ENCODE measurements at regions not wholly inside any gene's neighbourhood (a gene's known extent, or its start where the extent isn't known, plus 50 kb on each side); places are given as distances from the start of the nearest gene placed in this dataset.

DNA sequence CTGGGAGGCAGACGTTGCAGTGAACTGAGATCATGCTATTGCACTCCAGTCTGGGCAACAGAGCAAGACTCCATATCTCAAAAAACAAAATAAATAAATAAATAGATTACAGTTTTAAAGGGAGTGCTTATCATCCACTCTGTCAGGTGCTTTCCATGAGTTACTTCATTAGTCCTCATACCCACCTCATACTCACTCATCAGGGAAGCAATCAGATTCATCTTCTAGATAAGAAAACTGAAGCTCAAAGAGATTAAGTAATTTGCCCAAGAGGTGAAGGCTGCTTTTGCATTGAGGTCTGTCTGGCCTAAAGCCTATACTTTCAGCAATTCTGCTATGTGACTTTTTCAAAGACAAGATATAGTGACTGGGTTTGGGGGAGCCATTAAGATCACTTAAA lies 101.0 kb downstream of the RASSF10 start (continued):
- no peak for TF ChIP-seq ESRRA (CRISPR knock-in tag; IDR thresholded peaks at IDR 0.05; ENCODE audit: borderline replicate concordance)
- no peak for TF ChIP-seq ZNF396 (CRISPR knock-in tag; IDR thresholded peaks at IDR 0.05; ENCODE audit: borderline replicate concordance)
- no peak for TF ChIP-seq USF1 (CRISPR knock-in tag; IDR thresholded peaks at IDR 0.05)
- TF ChIP-seq FOXP1 (CRISPR knock-in tag; IDR thresholded peaks at IDR 0.05; ENCODE audit: borderline replicate concordance): no peak
- TF ChIP-seq TEAD1 (CRISPR knock-in tag; IDR thresholded peaks at IDR 0.05): no peak
- TF ChIP-seq IRF1 (CRISPR knock-in tag; IDR thresholded peaks at IDR 0.05): no peak
- TF ChIP-seq TCF7 (CRISPR knock-in tag; IDR thresholded peaks at IDR 0.05; ENCODE audit: low read depth): no peak

DNA sequence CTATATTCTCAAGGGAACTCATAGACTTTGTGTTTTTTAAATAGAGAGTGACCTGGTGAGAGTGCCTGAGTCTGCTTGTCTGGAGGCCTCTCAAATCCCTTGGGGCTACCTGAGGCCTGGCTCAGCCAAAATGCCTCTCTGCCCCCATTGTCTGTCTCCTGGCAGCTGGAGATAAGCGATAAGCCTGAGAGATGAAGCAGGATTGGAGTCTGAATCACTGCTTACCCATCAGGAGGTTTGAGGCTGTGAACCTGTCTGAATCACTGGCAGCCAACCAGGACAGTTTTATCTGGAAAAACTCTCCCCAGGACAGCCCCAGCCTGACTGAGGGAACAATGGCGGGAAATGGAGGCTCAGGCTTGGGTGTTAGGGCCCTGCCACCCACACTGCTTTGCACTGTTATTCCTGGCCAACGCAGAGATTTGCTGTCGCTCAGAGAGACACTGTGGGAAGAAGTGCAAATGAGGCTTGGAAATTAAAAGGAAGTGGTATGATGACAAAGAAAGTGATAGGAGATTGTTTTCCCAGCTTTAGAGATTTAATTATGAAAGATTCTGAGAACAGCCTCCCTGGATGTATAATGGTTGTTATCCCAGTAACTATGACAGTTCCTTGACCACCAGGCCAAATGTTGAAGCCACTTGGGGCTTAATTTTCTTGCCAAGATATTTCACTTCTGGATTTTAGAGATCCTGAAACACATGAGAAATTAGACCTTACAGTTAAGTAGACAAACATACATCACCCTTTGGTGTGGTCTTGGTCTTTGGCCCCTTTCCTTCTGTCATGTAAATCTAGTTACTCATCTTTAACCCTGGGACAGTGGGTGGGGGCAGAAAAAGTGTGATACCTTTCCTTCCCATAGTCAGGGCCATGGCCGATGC lies 102.1 kb downstream of the RASSF10 start:
- Mint-ChIP-seq H3K36me3 (no peaks in the 10 kb centered on the region), H3K27ac (no peak overlapping the region), H3K27me3 (ENCODE audit: low read depth) (peaks cover 21% of the 10 kb centered on the region), H3K4me1 (peaks cover 29% of the 10 kb centered on the region), H3K4me3 (no peak overlapping the region), H3K9me3 (peaks cover 8% of the 10 kb centered on the region)
- TF ChIP-seq USF1 (CRISPR knock-in tag; IDR thresholded peaks at IDR 0.05) (no peak), ZNF317 (CRISPR knock-in tag; IDR thresholded peaks at IDR 0.05; ENCODE audit: borderline replicate concordance, low read depth) (no peak), SOX15 (CRISPR knock-in tag; IDR thresholded peaks at IDR 0.05) (no peak), AFF4 (CRISPR knock-in tag; IDR thresholded peaks at IDR 0.05; ENCODE audit: borderline replicate concordance) (no peak), FOXP1 (CRISPR knock-in tag; IDR thresholded peaks at IDR 0.05; ENCODE audit: borderline replicate concordance) (no peak), ATF1 (CRISPR knock-in tag; IDR thresholded peaks at IDR 0.05) (no peak), KAT7 (CRISPR knock-in tag; IDR thresholded peaks at IDR 0.05; ENCODE audit: borderline replicate concordance) (no peak), PRRX2 (CRISPR knock-in tag; IDR thresholded peaks at IDR 0.05) (no peak), NR1H2 (CRISPR knock-in tag; IDR thresholded peaks at IDR 0.05) (no peak), SMAD4 (CRISPR knock-in tag; IDR thresholded peaks at IDR 0.05) (no peak), FOXJ3 (CRISPR knock-in tag; IDR thresholded peaks at IDR 0.05; ENCODE audit: borderline replicate concordance) (no peak), ZNF121 (CRISPR knock-in tag; IDR thresholded peaks at IDR 0.05) (no peak)
- CTCF ChIA-PET: no interaction called here
- POLR2A ChIA-PET: no interaction called here
- ATAC-seq (no peak), DNase-seq (ENCODE audit: low spot score) (no peak)

DNA sequence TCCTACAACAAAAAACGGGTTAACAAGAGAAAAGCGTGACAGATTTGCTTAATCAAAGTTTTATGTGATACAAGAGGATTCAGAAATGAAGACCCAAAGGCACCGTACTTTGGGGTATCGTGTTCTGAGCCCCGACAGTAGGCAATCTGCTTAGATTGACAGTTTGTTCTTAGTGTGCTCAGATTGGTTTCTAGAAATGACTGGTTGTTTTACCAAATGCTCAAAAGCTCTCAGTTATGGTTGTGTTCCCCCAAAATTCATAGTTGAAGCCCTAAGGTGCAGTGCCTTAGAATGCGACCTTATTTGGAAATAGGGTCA lies 102.7 kb downstream of the RASSF10 start:
- ChIA-PET POLR2A (no interaction called here), CTCF (no interaction called here)
- peaks cover 29% of the 10 kb centered on the region for H3K4me1 Mint-ChIP-seq
- no peaks in the 10 kb centered on the region for H3K36me3 Mint-ChIP-seq
- H3K27ac Mint-ChIP-seq: no peak overlapping the region
- no peak overlapping the region for H3K4me3 Mint-ChIP-seq
- no peak for ATAC-seq
- H3K9me3 Mint-ChIP-seq: peaks cover 8% of the 10 kb centered on the region
- DNase-seq (ENCODE audit: low spot score): no peak
- TF ChIP-seq NFATC4 (CRISPR knock-in tag; IDR thresholded peaks at IDR 0.05) (no peak), MYBL2 (CRISPR knock-in tag; IDR thresholded peaks at IDR 0.05) (no peak)
- TF ChIP-seq, protein P1, sequence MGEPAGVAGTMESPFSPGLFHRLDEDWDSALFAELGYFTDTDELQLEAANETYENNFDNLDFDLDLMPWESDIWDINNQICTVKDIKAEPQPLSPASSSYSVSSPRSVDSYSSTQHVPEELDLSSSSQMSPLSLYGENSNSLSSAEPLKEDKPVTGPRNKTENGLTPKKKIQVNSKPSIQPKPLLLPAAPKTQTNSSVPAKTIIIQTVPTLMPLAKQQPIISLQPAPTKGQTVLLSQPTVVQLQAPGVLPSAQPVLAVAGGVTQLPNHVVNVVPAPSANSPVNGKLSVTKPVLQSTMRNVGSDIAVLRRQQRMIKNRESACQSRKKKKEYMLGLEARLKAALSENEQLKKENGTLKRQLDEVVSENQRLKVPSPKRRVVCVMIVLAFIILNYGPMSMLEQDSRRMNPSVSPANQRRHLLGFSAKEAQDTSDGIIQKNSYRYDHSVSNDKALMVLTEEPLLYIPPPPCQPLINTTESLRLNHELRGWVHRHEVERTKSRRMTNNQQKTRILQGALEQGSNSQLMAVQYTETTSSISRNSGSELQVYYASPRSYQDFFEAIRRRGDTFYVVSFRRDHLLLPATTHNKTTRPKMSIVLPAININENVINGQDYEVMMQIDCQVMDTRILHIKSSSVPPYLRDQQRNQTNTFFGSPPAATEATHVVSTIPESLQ (CRISPR knock-in tag; IDR thresholded peaks at IDR 0.05): no peak
- peaks cover 15% of the 10 kb centered on the region for H3K27me3 Mint-ChIP-seq (ENCODE audit: low read depth)
